Hematopoietic multipotent progenitor cell (in vitro differentiated cells): ENCODE measurements at regions not wholly inside any gene's neighbourhood (a gene's known extent, or its start where the extent isn't known, plus 50 kb on each side); places are given as distances from the start of the nearest gene placed in this dataset.
"Not testable (repeated sequence)": the region's sequence is repeated elsewhere in the genome, so short reads cannot be mapped to it uniquely, and the experiment has no call there.

Experiments used
- DNase-seq, 3 donors: peaks; one replicate each; pipeline ENCODE4 v3.0.0-alpha.2; 2011 to 2015; ENCODE audit warnings: low read depth in 2 of 3, low spot score in 2 of 3

DNA sequence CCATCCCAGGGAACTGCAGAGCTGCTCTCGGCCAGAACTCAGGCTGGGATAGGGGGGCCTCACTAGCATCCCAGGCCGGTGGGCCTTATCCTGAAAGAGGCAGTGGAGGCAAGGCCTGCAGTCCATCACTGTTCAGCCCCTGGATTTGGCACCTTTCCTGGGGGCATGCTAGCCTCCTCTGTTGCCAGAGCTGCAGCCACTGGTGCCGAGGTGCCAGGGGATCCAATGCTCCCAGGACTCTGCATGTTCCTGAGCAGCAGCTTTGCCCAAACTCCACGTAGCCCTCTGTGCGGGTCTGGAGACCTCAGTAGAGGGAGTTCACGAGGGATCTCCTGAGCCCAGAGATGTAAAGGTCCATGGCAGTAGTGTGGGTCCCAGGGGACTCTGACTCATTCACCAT lies 551.7 kb upstream of the AMOT start:
- DNase-seq = no peak

DNA sequence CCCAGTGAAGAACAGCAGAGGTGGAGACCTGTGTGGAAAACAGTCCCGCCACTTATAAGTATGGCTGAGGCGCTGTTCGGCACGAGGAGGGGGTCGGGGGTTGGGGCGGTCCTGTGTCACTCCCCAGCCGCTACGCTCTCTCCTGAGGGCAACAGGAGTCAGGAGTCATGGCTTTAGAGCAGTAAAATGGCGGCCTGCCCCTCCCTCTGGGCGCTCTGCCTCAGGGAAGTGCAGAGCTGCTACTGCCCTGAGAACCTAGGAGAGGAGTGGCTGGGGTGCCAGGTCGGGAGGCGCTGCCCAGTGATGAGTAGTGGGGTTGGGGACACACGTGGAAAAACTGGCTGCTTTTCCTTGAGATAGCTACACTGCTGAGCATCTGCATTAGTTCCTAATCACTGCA lies 551.2 kb upstream of the AMOT start:
- no peak for DNase-seq

DNA sequence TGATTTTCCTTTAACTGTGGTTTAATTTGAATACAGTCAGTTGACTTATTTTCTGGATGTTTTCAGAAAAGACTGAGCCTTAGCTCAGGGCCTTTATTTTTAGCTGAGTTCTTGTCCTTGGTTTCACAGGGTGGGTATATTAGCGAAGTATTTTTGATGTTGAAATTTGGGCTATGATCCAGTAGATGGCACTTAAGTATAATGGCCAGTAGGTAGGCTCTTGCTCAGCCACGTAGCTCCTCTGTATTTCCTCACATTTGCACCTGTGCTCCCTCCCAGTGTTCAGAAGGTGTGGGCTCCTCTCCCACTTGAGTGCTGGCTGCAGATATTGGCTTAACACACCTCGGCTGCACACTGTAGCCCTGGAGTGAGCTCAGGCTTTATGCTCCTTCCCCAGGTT lies 549.9 kb upstream of the AMOT start:
- no peak for DNase-seq

DNA sequence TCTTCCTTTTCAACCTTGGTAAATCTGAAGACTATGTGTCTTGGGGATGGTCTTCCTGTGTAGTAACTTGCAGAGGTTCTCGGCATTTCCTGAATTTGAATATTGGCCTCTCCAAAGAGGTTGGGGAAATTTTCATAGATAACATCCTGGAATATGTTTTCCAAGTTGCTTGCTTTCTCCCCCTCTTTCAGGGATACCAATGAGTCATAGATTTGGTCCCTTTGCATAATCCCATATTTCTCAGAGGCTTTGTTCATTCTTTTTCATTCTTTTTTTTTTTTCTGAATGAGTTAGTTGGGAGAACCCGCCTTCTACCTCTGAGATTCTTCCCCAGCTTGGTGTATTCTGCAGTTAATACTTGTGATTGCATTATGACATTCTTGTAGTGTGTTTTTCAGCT lies 549.2 kb upstream of the AMOT start:
- no peak for DNase-seq

DNA sequence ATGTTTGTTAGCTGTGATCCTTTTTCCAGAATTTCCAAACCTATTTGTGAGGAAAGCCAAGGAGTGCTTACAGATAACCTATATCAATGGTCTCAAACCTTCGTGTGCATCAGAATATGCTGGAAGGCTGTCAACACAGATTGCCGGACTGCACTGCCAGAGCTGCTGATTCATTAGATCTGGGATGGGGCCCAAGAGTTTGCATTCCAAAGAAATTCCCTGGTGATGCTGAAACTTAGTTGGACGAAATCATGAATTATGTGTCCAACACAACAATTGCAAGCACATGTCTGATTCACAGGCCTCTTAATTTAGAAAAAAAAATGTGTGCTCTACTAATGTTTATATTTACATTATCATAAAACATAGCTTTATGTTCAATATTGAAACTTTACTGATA lies 544.0 kb upstream of the AMOT start:
- DNase-seq = no peak

DNA sequence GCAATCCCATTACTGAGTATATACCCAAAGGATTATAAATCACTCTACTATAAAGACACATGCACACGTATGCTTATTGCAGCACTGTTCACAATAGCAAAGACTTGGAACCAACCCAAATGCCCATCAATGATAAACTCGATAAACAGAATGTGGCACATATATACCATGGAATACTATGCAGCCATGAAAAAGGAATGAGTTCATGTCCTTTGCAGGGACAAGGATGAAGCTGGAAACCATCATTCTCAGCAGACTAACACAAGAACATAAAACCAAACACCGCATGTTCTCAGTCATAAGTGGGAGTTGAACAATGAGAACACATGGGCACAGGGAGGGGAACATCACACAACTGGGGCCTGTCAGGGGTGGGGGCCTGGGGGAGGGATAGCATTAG lies 532.8 kb upstream of the AMOT start:
- not testable (repeated sequence) for DNase-seq

DNA sequence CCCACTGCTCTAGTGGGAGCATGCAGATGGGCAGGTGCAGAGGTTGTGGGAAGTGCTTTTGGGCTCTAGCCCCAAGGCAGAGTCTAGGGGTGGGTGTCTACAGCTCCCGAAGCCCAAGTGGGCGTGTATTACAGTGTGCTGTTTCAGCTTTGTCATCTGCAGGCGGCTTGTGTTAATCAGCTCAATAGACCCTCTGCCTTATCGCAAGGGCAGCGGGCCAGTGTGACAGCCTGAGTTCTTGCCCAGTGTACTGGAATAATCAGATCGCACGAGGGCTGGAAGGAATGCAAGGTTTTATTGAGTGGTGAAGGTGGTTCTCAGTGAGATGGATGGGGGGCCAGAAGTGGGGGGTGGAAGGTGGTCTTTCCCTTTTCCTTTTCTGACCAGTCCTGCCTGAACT lies 529.4 kb upstream of the AMOT start:
- no peak for DNase-seq

DNA sequence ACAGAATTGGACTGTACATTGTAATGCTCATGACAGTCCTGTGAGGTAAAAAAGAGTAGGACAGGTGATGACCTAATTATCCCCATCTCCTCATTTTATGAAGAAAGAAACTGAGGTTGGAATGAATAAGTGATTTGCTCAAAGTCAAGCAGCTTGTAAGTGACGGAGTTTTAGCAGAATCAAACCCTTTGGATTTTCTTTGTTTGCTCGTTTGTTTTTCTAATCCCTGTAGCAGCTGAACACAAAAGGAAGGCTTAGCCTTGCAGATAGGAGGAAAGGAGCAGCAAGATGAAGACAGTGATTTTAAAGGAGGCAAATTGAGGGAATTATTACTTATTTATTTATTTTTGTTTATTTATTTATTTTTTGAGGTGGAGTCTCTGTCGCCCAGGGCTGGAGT lies 528.4 kb upstream of the AMOT start:
- no peak for DNase-seq

DNA sequence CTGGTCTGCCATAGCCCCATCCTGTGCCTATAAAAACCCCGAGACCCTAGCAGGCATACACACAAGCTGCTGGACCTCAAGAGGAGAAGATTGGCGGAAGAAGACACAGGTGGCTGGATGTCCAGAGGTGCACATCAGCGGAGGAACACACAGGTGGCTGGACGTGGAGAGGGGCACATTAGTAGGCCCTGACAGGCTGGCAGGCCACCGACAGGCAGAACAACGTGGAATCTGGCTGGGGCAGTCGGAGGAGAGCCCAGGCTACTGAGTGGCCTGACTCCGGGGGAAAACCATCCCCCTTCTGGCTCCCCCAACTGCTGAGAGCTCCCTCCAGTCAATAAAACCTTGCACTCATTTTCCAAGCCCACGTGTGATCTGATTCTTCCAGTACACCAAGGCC lies 512.5 kb upstream of the AMOT start:
- DNase-seq = no peak

DNA sequence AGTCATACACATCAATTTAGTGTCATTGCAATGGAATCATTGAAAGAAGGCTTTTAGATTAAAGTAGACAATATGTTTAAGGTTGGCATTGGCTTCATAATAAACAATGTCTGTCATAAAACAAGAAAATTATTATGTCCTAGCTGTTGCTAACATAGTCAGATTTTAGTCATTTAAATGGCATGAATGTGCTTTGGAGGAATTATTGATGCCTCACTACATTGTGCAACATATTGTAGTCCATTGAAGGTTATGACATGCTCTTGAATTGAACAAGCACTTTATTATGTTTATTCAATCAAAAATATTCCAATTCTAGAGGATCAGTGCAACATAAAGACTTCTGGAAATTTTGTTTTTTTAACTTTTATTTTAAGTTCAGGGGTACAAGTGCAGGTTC lies 489.8 kb upstream of the AMOT start:
- DNase-seq = no peak

DNA sequence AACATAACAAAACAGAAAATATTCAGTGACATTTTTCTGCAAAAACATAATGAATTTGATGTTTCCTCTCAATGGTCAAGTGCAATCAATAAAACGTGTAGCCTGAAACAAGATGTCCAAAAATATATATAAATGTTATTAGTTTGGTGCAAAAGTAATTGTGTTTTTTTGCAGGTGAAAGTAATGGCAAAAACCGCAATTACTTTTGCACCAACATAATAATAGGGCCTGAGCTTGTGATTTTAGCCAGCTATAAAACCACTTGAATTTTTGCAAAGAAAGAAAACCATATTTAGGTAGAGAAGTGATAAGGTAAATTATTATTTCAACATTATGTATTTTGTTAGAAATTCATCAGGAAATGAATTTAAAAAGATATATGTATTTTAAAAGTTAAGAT lies 475.3 kb upstream of the AMOT start:
- DNase-seq = no peak

DNA sequence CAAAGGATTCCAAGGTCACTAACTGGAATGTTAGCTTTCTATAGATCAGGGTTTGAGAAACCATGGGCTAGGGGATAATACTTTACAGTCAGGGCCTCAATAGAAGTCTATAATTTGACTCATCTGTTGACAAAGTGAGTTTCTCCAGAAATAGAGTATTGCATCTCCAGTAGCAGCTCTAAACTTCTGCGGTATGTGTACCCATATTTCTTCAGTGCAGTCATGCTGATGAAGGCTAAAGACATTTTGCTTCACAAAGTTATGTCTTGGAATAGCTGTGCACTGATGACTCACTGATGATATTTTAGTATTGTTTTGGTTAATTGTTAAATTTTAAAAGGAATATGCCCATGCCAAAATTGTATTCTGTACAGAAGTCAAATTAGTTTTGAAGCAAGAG lies 464.9 kb upstream of the AMOT start:
- DNase-seq = no peak

DNA sequence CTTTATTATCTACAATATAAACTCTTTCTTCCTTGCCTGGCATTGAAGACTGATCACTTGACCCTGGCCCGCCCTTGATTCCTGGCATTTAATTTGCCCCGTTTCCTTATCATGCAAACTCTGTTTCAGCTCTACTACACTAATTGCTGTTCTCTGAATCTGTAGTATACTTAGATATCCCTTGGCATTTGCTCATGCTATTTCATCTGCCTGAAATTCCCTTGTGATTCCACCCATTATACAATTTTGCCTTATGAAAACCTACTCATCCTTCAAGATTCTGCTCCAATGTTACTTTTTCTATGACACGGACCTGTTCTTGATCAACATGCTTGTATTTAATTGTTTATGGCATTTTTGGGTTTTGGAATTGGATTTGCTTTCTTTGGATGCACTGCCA lies 459.9 kb upstream of the AMOT start:
- DNase-seq = no peak

DNA sequence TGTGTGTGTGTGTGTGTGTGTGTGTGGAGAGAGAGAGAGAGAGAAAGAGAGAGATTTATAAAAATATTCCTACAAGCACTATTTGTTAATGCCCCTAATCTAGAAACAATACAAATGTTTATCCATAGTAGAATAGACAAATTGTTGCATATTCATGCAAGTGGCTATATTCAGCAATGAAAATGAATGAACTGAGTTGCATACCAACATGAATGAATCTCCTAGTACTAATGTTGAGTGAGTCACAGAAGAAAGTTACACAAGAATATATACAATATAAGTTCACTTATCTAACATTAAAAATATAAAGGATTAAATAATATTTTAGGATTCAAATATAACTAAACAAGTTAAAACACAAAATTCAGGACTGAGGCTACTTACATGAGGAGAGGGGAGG lies 456.8 kb upstream of the AMOT start:
- DNase-seq = no peak

DNA sequence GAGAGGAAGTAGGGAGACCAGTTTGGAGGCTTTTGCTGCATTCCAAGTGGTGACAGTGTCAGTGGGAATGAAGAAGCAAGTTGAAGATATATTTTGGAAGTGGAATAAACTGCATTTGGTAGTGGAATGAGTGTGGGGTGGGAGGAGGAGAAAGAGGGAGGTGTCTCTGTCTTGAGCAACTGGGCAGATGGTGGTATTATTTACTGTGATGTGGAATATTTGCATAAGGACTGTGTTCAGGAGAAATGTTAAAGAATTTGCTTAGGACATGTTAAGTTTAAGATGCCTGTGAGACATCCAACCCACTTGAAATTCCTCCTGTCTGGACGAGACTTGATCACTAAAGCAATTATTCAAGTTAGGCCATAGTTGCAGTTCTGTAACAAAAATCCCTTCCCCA lies 448.9 kb upstream of the AMOT start:
- no peak for DNase-seq

DNA sequence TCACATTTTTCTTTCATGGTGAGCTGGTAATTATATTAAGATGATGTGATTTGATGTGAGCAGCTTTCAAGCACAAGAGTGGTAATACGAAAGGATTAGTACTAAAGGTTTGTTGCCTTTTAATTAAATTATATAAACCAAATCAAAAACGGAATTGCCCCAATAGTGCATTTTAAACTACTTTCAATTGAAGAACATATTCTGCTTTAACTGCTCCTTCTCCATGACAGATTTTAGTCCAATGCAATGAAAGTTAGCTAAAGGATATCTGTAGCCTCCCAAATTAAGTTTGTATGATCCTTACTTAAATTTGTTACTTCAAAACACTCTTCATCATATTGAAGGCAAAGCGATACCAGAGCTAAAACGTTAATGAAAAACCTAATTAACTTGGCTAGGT lies 447.1 kb upstream of the AMOT start:
- DNase-seq = no peak

DNA sequence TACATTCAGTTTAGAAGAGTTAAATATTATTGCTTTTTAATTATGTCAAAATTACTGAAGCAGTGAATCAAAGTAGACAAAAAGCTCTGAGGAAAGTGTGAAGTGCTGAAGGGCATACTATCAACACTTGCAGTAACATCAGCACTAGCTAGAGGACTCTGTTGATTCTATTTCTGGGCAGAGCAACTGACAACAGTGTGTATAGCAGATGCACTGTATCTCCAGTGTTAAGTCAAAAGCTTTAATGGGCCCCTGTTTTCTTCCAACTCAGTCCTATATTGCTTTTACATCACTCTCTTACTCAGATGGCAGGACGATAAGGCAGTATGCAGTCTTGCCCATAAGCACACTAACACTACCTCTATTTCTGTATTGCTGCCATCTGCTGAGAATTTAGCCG lies 435.2 kb upstream of the AMOT start:
- DNase-seq = no peak

DNA sequence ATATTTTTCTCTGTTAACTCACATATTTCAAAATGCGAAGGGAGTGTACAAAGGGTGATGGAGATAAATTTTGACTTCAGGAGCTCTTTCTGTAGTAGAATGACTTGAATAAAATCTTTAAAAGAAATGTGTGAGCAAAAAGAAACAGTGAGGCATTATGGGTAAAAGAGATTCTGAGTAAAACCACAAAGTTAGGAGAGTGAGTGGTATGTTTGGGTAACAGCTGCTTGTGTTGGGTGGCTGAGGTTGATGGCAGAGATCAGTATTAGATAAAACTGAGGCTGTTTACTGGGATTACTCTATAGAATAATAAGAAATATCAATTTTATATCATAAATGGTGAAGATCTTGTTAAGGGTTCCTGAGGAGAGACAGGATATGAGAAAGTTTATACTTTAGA lies 434.2 kb upstream of the AMOT start:
- no peak for DNase-seq

DNA sequence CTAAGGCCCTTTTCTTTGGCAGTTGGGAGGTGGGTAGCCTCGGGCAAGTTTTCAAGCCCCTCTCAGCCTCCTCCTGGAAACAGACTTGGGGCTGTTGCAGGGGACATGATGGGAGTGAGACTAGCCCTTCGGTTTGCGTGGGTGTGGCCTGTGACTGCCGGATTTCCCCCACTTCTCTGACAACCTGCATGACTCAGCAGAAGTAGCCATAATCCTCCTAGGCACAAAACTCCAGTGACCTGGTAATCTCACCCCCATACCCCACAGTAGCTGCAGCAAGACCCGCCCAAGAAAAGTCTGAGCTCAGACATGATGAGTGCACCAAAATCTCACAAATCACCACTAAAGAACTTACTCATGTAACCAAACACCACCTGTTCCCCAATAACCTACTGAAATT lies 433.7 kb upstream of the AMOT start:
- no peak for DNase-seq

DNA sequence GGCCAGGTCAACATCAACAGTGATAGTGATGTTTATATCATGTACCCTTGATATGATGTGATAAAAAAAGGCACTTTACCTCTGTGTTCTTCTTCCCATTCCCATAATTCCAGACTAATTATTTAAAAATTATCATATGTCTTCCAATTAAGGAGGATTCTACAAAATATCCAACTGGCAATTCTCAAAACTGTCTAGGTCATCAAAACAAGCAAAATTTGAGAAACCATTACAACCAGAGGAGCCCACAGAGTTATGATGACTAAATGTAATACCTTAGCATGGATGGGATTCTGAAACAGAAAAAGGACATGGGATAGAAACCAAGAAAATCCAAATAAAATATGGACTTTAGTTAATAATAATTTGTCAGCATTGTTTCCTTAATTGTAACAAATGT lies 428.6 kb upstream of the AMOT start:
- DNase-seq = no peak

DNA sequence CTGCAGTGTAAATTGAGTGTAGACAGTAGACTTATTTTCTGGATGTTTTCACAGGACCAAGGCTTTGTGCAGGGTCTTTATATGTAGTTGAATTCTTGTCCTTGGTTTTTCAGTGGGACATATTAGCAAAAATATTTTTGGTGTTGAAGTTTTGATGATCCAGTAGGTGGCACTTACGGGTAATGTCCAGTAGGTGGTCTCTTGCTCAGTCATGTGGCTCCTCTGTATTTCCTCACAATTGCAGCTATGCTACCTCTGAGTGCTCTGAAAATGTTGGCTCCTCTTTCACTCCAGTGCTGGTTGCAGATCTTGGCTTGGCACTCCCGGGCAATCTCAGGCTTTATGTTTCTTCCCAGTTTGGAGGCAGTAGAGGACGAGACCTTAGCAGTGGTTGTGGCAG lies 419.8 kb upstream of the AMOT start:
- DNase-seq = no peak

DNA sequence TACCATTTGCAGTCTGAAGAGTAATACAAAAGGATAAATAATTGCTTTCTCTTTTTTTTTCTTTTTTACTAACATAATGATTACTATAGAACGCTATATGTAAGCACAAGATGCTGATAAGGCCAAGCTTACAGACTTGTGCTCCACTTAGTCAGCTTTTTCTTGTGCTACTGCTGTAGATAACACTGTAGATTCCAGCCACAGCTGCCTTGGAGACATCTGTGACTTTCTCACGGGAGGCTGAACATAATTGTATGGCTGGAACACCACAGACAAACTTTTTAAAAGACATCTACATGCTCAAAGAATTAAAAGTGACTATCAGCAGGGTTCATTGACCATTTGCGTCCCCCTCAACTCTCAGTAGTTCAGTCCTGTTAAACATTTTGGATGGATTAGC lies 381.7 kb upstream of the AMOT start:
- no peak for DNase-seq

DNA sequence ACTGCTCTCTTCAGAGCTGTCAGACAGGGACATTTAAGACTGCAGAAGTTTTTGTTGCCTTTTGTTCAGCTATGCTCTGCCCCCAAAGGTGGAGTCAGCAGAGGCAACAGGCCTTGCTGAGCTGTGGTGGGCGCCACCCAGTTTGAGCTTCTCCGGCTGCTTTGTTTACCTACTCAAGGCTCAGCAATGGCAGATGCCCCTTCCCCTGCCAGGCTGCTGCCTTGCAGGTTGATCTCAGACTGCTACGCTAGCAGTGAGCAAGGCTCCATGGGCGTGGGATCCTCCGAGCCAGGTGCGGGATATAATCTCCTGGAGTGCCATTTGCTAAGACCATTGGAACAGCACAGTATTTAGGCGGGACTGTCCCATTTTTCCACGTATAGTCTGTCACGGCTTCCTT lies 371.4 kb upstream of the AMOT start:
- DNase-seq = no peak

DNA sequence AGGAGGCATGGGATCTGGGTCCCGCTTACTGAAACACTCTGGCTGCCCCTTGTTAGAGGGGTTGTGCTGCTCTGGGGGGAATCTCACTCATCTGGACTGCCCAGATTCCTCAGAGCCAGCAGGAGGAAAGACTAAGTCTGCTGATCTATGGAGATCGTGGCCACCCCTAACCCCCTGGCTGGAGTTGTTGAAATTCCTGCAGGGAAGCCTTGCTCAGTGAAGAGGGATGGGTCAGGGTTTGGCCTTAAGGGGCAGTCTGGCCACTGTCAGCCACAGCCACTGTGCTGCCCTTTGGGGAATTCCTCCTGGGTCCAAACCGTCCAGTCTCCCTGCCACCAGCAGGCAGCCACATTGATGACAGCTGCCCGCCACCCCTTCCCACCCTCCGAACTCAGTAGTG lies 362.0 kb upstream of the AMOT start:
- no peak for DNase-seq
